Naive thymus-derived CD4-positive, alpha-beta T cell (primary cell): ENCODE measurements at regions not wholly inside any gene's neighbourhood (a gene's known extent, or its start where the extent isn't known, plus 50 kb on each side); places are given as distances from the start of the nearest gene placed in this dataset.
"Not testable (repeated sequence)": the region's sequence is repeated elsewhere in the genome, so short reads cannot be mapped to it uniquely, and the experiment has no call there.

Experiments used
- ATAC-seq: fragments of 150-1000 bp; cut with Tn5 transposase; 2 replicates; pipeline ENCODE4 v1.10.0; 2021; ENCODE audit warnings: mild to moderate bottlenecking, moderate library complexity
- CTCF ChIA-PET: fragments of 350-600 bp; sonication (Branson Sonifier 250); formaldehyde crosslinking; loops from one replicate; lab custom pipeline; 2021; ENCODE audit warnings: antibody characterized with exemption; lab: Charles Lee
- POLR2A ChIA-PET: fragments of 350-600 bp; sonication (Branson Sonifier 250); formaldehyde crosslinking; loops from one replicate; lab custom pipeline; 2021; ENCODE audit warnings: antibody characterized with exemption, inconsistent platforms; lab: Charles Lee
- DNase-seq, 9 donors: peaks; one replicate each; pipeline versions ENCODE4 v3.0.0 to v3.0.0-alpha.2; 2020 to 2022; ENCODE audit warnings: mixed read lengths in 1 of 9
- H3K27ac ChIP-seq: one replicate; pipeline ENCODE4 v1.7.0; 2013; ENCODE audit warnings: mild to moderate bottlenecking, low read depth, low read length, moderate library complexity
- H3K27me3 ChIP-seq, 2 donors: one replicate each; pipeline ENCODE4 v1.7.0; 2013; ENCODE audit warnings: low read length in 2 of 2, mild to moderate bottlenecking in 2 of 2, moderate library complexity in 2 of 2; ENCODE audit not compliant: control insufficient read depth in 2 of 2, insufficient read depth in 2 of 2
- H3K36me3 ChIP-seq, 3 experiments: 1 replicate in 2 of 3; 2 replicates in 1 of 3; pipeline ENCODE4 v1.7.0; 2013; ENCODE audit warnings: low read length in 3 of 3, mild to moderate bottlenecking in 3 of 3, moderate library complexity in 1 of 3; ENCODE audit not compliant: insufficient read depth in 3 of 3, control insufficient read depth in 2 of 3
- H3K4me1 ChIP-seq, 2 donors: one replicate each; pipeline ENCODE4 v1.7.0; 2013; ENCODE audit warnings: low read length in 2 of 2, mild to moderate bottlenecking in 2 of 2, moderate library complexity in 1 of 2; ENCODE audit not compliant: control insufficient read depth in 2 of 2, insufficient read depth in 2 of 2
- H3K4me3 ChIP-seq: 2 replicates; pipeline ENCODE4 v1.7.0; 2013; ENCODE audit warnings: mild to moderate bottlenecking, low read length
- H3K9me3 ChIP-seq, 3 experiments: 1 replicate in 2 of 3; 2 replicates in 1 of 3; pipeline ENCODE4 v1.7.0; 2013; ENCODE audit warnings: low read length in 3 of 3; ENCODE audit not compliant: control insufficient read depth in 2 of 3
- H3K27ac Mint-ChIP-seq, 9 donors: one replicate each; pipeline ENCODE4 v1.8.0; 2020 to 2022; ENCODE audit warnings: mixed read lengths in 9 of 9, mild to moderate bottlenecking in 8 of 9, moderate library complexity in 5 of 9, inconsistent platforms in 2 of 9
- H3K27me3 Mint-ChIP-seq, 5 donors: one replicate each; pipeline ENCODE4 v1.8.0; 2021 to 2022; ENCODE audit warnings: mixed read lengths in 5 of 5, mild to moderate bottlenecking in 1 of 5
- H3K36me3 Mint-ChIP-seq, 5 donors: one replicate each; pipeline ENCODE4 v1.8.0; 2020 to 2022; ENCODE audit warnings: mixed read lengths in 5 of 5, mild to moderate bottlenecking in 3 of 5, inconsistent platforms in 1 of 5
- H3K4me1 Mint-ChIP-seq, 7 donors: one replicate each; pipeline ENCODE4 v1.8.0; 2020 to 2022; ENCODE audit warnings: mixed read lengths in 7 of 7, mild to moderate bottlenecking in 3 of 7, inconsistent platforms in 1 of 7
- H3K4me3 Mint-ChIP-seq, 10 donors: one replicate each; pipeline ENCODE4 v1.8.0; 2020 to 2022; ENCODE audit warnings: mild to moderate bottlenecking in 10 of 10, mixed read lengths in 10 of 10, moderate library complexity in 6 of 10, inconsistent platforms in 2 of 10
- H3K9me3 Mint-ChIP-seq, 11 donors: one replicate each; pipeline ENCODE4 v1.8.0; 2020 to 2022; ENCODE audit warnings: mixed read lengths in 11 of 11, mild to moderate bottlenecking in 4 of 11, inconsistent platforms in 1 of 11, moderate library complexity in 1 of 11
- intact Hi-C, 2 donors: fragments of 100-400 bp; cut with micrococcal nuclease; formaldehyde crosslinking; loops; one replicate each; pipeline ENCODE4 v1.15.1; 2023

DNA sequence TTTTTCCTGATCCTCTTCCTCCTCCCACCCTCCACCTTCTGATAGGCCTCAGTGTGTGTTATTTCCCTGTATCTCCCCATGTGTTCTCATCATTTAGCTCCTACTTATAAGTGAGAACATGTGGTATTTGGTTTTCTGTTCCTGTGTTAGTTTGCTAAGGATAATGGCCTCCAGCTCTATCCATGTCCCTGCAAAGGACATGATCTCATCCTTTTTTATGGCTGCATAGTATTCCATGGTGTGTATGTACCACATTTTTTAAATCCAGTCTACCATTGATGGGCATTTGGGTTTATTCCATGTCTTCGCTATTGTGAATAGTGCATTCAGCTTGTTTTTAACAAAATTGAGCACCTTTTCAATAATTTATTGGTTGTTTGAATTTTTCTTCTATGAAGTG is 130.8 kb upstream of the ARHGAP20 start:
- H3K36me3 Mint-ChIP-seq, H3K27ac Mint-ChIP-seq, H3K4me1 ChIP-seq, H3K27me3 Mint-ChIP-seq, DNase-seq, H3K36me3 ChIP-seq, H3K4me3 ChIP-seq, intact Hi-C loops, H3K27ac ChIP-seq, CTCF ChIA-PET, H3K4me3 Mint-ChIP-seq, POLR2A ChIA-PET, ATAC-seq, H3K27me3 ChIP-seq, H3K9me3 ChIP-seq: not testable (repeated sequence)
- peaks cover 0 to 11% (median 5%) of the 10 kb centered on the region in 11 donors for H3K9me3 Mint-ChIP-seq
- peaks cover 0 to 15% (median 12%) of the 10 kb centered on the region in 7 donors for H3K4me1 Mint-ChIP-seq

DNA sequence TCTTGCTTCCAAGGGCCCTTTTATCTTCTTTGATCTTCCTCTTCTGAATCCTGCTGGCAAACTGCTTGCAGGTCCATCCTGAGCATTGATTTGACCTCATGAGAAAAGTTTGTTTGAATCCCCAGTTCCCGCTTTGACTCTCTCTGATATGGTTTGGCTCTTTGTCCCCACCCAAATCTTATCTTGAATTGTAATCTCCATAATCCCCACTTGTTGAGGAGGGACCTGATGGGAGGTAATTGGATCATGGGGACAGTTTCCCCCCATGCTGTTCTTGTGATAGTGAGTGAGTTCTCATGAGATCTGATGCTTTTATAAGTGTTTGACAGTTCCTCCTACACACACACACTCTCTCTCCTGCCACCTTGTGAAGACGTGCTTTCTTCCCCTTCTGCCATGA is 126.6 kb upstream of the ARHGAP20 start:
- Mint-ChIP-seq H3K4me3 (peak overlapping the region in 1 of 10 donors; percentile 61), H3K4me1 (peaks cover 2 to 25% (median 22%) of the 10 kb centered on the region in 7 donors), H3K27ac (peak overlapping the region in 1 of 9 donors; percentile 63), H3K36me3 (peaks cover 0 to under 1% (median 0%) of the 10 kb centered on the region in 5 donors), H3K9me3 (peaks cover 0 to 7% (median 2%) of the 10 kb centered on the region in 11 donors), H3K27me3 (no peaks in the 10 kb centered on the region)
- ChIA-PET POLR2A (no interaction called here), CTCF (no interaction called here)
- H3K27ac ChIP-seq: no peak overlapping the region
- H3K9me3 ChIP-seq: no peaks in the 10 kb centered on the region
- no peaks in the 10 kb centered on the region for H3K36me3 ChIP-seq
- no peaks in the 10 kb centered on the region for H3K27me3 ChIP-seq
- H3K4me3 ChIP-seq: no peak overlapping the region
- ATAC-seq: no peak
- no peak for DNase-seq
- peaks cover 0 to 10% of the 10 kb centered on the region in 2 donors for H3K4me1 ChIP-seq
- intact Hi-C loops: no loop called here

DNA sequence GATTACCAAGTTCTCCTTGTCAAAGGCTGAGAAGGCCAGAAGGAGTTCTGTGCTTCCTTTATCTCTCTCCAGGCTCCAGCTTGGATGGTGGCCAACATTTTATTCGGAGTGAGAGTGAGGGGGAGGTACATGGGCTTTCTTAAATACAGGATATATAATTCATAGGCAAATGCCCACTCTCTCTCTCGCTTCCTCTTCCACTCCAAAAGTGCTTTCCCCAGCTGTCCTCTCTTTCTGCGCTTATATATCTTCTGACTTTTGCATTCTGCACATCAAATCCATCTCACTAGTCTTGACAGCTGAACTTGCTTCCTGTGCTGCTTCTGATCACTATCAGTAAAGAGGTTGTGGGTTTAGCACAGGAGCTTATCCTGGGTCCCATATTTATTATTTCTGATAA is 125.4 kb upstream of the ARHGAP20 start:
- ATAC-seq (no peak), DNase-seq (peak in 4 of 9 donors; percentile 0 to 21 (median 12))
- Mint-ChIP-seq H3K9me3 (peaks cover 0 to 5% (median 0%) of the 10 kb centered on the region in 11 donors), H3K27ac (peak overlapping the region in 1 of 9 donors; percentile 5), H3K27me3 (no peaks in the 10 kb centered on the region), H3K4me1 (peaks cover 2 to 25% (median 22%) of the 10 kb centered on the region in 7 donors), H3K4me3 (peak overlapping the region in 3 of 10 donors; percentile 3 to 40 (median 33)), H3K36me3 (no peaks in the 10 kb centered on the region)
- H3K9me3 ChIP-seq: no peaks in the 10 kb centered on the region
- H3K36me3 ChIP-seq: no peaks in the 10 kb centered on the region
- H3K4me3 ChIP-seq: no peak overlapping the region
- H3K27me3 ChIP-seq: no peaks in the 10 kb centered on the region
- H3K27ac ChIP-seq: no peak overlapping the region
- ChIA-PET POLR2A (no interaction called here), CTCF (no interaction called here)
- intact Hi-C loops: no loop called here
- H3K4me1 ChIP-seq: peaks cover 0 to 10% of the 10 kb centered on the region in 2 donors

DNA sequence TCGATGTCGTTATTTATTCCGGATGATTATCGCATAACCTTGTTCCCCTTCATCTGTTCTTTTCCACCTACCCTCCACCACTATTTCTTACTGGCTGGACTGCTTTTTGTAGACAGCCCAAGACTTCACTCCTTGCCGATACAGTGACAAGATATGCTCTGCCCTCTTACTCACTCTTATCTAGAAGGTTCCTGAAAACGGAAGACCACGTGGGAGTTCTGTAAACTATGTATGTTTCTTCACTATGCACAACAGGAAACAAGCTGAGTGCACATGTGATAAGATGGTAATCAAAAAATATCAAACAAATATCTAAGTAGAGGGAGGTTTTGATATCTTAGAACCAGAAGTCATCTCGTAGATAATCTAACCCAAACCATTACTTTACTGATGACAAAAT is 122.9 kb upstream of the ARHGAP20 start:
- CTCF ChIA-PET: no interaction called here
- H3K27ac Mint-ChIP-seq: no peak overlapping the region
- no peak overlapping the region for H3K4me3 ChIP-seq

DNA sequence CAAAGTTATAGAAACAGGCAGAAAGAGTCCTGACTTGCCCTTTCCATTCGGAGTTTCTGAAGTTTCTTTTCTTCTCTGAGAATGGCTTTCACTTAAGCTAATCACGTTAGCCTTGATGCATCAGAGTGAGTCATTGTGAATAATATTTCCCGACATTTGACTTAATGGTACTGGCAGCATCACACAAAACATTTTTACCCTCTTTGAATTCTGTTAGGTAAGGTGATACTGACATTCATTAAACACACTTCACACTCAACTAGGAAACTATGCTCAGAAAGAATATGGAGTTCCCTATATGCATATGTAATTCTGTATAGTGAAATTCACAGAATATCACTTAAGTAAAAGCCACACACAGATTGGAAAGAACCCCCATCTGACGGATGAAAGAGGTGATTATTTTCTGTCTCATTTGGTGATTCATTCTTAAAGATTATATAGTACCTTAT is 120.8 kb upstream of the ARHGAP20 start:
- H3K4me1 ChIP-seq: peaks cover 0 to 7% of the 10 kb centered on the region in 2 donors
- H3K27me3 ChIP-seq: no peaks in the 10 kb centered on the region
- no peak overlapping the region for H3K4me3 ChIP-seq
- intact Hi-C loops: no loop called here
- no peak for ATAC-seq
- Mint-ChIP-seq H3K27ac (no peak overlapping the region), H3K4me1 (peaks cover 2 to 12% (median 11%) of the 10 kb centered on the region in 7 donors), H3K36me3 (no peaks in the 10 kb centered on the region), H3K9me3 (peaks cover 0 to 3% (median 0%) of the 10 kb centered on the region in 11 donors), H3K27me3 (no peaks in the 10 kb centered on the region), H3K4me3 (no peak overlapping the region)
- no peaks in the 10 kb centered on the region for H3K9me3 ChIP-seq
- no peaks in the 10 kb centered on the region for H3K36me3 ChIP-seq
- POLR2A ChIA-PET: no interaction called here
- no peak for DNase-seq
- no peak overlapping the region for H3K27ac ChIP-seq
- CTCF ChIA-PET: no interaction called here

More for the DNA sequence above, 122.9 kb upstream of the ARHGAP20 start:
- Mint-ChIP-seq H3K9me3 (peaks cover 0 to 5% (median 0%) of the 10 kb centered on the region in 11 donors), H3K4me3 (no peak overlapping the region), H3K4me1 (peaks cover 2 to 25% (median 22%) of the 10 kb centered on the region in 7 donors), H3K27me3 (no peaks in the 10 kb centered on the region), H3K36me3 (no peaks in the 10 kb centered on the region)
- no peaks in the 10 kb centered on the region for H3K27me3 ChIP-seq
- H3K4me1 ChIP-seq: peaks cover 0 to 10% of the 10 kb centered on the region in 2 donors
- H3K36me3 ChIP-seq: no peaks in the 10 kb centered on the region
- H3K27ac ChIP-seq: no peak overlapping the region
- ATAC-seq (peak; percentile 73), DNase-seq (no peak)
- intact Hi-C loops: no loop called here
- H3K9me3 ChIP-seq: no peaks in the 10 kb centered on the region
- POLR2A ChIA-PET: no interaction called here

DNA sequence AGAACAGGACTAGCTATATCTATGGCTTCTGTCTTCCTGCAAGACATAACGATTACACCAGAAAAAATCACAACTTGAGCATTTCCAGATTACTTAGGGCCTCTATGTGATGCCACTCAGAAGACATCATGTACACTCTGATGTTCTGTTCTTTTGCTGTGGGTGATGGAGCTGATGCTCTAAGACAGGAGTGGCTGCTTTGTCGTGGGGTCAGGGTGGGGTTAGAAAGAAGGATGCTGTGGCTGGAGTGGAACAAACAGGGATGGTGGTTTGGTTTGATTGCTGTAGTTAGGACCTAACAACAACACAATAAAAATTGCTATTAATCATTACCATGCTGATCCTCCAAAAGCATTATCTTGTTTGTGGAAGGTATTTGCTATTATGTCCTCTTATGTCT is 120.3 kb upstream of the ARHGAP20 start:
- H3K4me3 ChIP-seq: no peak overlapping the region
- Mint-ChIP-seq H3K4me3 (no peak overlapping the region), H3K9me3 (peaks cover 0 to 3% (median 0%) of the 10 kb centered on the region in 11 donors), H3K27me3 (no peaks in the 10 kb centered on the region), H3K27ac (no peak overlapping the region), H3K36me3 (no peaks in the 10 kb centered on the region), H3K4me1 (peaks cover 0 to 7% (median 6%) of the 10 kb centered on the region in 7 donors)
- intact Hi-C loops: no loop called here
- ChIA-PET CTCF (no interaction called here), POLR2A (no interaction called here)
- H3K9me3 ChIP-seq: no peaks in the 10 kb centered on the region
- H3K36me3 ChIP-seq: no peaks in the 10 kb centered on the region
- DNase-seq: no peak
- H3K4me1 ChIP-seq: peaks cover 0 to 5% of the 10 kb centered on the region in 2 donors
- no peak overlapping the region for H3K27ac ChIP-seq
- no peaks in the 10 kb centered on the region for H3K27me3 ChIP-seq
- ATAC-seq: no peak

DNA sequence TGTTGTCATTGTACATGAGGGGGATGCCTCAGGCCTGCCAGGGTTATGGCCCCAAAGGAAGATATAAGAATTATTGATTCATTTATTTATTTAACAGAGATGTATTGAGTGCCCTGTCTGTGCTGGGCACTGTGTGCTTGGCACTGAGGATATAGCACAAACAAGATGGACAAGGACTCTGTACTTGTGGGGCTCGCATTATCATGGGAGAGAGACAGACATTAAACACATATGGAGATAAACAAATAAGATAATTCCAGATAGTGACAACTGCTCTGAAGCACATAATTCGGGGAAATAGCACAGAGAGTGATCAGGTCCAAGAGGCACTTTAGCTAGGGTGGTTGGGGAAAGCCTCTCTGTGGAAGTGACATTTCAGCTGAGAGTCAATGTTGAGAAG is 119.8 kb upstream of the ARHGAP20 start:
- POLR2A ChIA-PET: no interaction called here
- Histone ChIP-seq H3K9me3 (no peaks in the 10 kb centered on the region), H3K27ac (no peak overlapping the region), H3K36me3 (no peaks in the 10 kb centered on the region), H3K4me3 (no peak overlapping the region), H3K27me3 (no peaks in the 10 kb centered on the region), H3K4me1 (peaks cover 0 to under 1% of the 10 kb centered on the region in 2 donors)
- Mint-ChIP-seq H3K4me1 (peaks cover 0 to 4% (median under 1%) of the 10 kb centered on the region in 7 donors), H3K36me3 (no peaks in the 10 kb centered on the region), H3K27me3 (no peaks in the 10 kb centered on the region), H3K9me3 (peaks cover 0 to 3% (median 0%) of the 10 kb centered on the region in 11 donors), H3K27ac (no peak overlapping the region), H3K4me3 (no peak overlapping the region)
- ATAC-seq (no peak), DNase-seq (no peak)
- intact Hi-C loops: no loop called here
- CTCF ChIA-PET: no interaction called here
